Adipocyte (in vitro differentiated cells): ENCODE measurements at regions not wholly inside any gene's neighbourhood (a gene's known extent, or its start where the extent isn't known, plus 50 kb on each side); places are given as distances from the start of the nearest gene placed in this dataset.
"Not testable (repeated sequence)": the region's sequence is repeated elsewhere in the genome, so short reads cannot be mapped to it uniquely, and the experiment has no call there.

Source experiments
- DNase-seq: peaks from one replicate; pipeline ENCODE4 v3.0.0-alpha.2; 2015; ENCODE audit warnings: low read depth
- H3K27me3 ChIP-seq: replicated peaks from 2 replicates; pipeline ENCODE4 v1.7.0; 2013; ENCODE audit warnings: mild to moderate bottlenecking, low read length, moderate library complexity; ENCODE audit not compliant: control insufficient read depth, insufficient read depth
- H3K36me3 ChIP-seq: 2 replicates; pipeline ENCODE4 v1.7.0; 2013; ENCODE audit warnings: low read length, mild to moderate bottlenecking, moderate library complexity; ENCODE audit not compliant: control insufficient read depth, insufficient read depth, severe bottlenecking
- H3K4me1 ChIP-seq: 2 replicates; pipeline ENCODE4 v1.7.0; 2013; ENCODE audit warnings: mild to moderate bottlenecking, low read length, moderate library complexity; ENCODE audit not compliant: control insufficient read depth, insufficient read depth
- H3K4me3 ChIP-seq: 2 replicates; pipeline ENCODE4 v1.7.0; 2013; ENCODE audit warnings: mild to moderate bottlenecking, low read length, moderate library complexity
- H3K9ac ChIP-seq: 2 replicates; pipeline ENCODE4 v1.7.0; 2013; ENCODE audit warnings: mild to moderate bottlenecking, low read length, moderate library complexity
- H3K9me3 ChIP-seq: 2 replicates; pipeline ENCODE4 v1.7.0; 2013; ENCODE audit warnings: mild to moderate bottlenecking, low read length, moderate library complexity; ENCODE audit not compliant: control insufficient read depth

DNA sequence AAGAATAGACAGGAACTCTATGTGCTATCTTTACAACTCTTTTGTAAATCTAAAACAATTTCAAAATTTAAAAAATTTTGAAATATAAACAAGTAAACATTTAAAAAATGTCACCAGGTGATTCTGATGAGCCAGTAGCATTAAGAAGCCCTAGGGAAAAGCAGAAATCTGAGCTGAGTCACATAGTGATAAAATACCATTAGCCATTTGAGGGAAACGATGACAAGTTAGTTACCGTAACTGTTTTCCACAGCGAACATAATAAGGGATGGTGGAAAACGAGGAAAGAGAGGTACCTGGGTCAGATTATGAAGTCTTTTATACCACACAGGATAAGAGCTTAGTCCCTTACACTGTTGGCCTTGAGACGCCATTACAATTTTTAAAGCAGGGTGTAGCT is 55.5 kb downstream of the PRR15 start:
- no peak for DNase-seq
- Histone ChIP-seq H3K36me3 (no peaks in the 10 kb centered on the region), H3K4me1 (peaks cover 17% of the 10 kb centered on the region), H3K9me3 (no peaks in the 10 kb centered on the region), H3K27me3 (no peaks in the 10 kb centered on the region), H3K4me3 (no peak overlapping the region), H3K9ac (no peak overlapping the region)

DNA sequence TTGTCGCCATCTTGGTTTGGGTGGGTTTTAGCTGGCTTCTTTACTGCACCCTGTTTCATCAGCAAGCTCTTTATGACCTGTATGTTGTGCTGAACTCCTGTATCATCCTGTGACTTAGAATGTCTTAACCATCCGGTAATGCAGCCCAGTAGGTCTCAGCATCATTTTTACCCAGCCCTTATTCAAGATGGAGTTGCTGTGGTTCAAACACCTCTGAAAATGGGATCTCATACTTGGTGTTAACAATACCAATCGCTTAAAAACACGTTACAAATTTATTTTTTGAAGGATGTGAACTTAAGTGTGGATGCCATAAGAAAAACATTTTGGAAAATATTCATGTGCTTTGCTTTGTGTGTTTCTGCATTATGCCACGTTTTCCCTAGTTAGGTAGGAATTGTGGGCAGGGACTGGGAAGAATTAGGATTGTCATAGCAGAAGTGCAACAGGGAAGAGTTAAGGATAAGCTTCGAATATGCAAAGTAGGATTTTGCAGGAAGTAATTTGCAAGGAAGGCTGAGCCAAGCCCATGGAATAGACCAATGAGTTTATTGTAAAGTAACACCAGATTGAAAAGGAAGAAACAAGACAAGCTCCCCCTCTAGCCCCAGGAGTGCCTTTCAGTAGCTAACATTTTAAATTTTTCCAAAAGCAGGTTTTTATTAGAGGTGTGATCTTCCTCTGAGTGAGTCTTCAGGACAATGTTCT is 56.4 kb downstream of the PRR15 start:
- Histone ChIP-seq H3K4me1 (peaks cover 12% of the 10 kb centered on the region), H3K27me3 (no peaks in the 10 kb centered on the region), H3K36me3 (no peaks in the 10 kb centered on the region), H3K9ac (no peak overlapping the region), H3K4me3 (no peak overlapping the region), H3K9me3 (no peaks in the 10 kb centered on the region)
- DNase-seq, result no peak

DNA sequence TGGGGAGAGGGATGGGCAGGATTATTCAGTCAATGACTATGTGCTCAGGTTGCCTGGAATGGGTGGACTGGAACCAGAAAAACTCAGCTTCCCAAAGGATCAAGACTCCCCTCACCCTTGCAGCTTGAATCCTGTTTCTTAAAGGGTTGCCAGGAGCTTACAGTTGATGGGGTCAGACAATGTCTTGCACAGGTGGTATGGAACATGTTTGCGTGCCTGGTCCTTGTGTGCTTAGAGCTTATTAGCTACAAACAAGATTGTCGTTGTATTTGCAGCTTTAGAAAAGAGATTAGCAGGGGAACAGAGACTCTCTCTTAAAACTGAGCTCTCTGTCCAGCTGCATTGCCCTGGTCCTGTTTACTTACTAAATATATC is 56.9 kb downstream of the PRR15 start:
- Histone ChIP-seq H3K9me3 (no peaks in the 10 kb centered on the region), H3K9ac (no peak overlapping the region), H3K27me3 (no peaks in the 10 kb centered on the region), H3K36me3 (no peaks in the 10 kb centered on the region), H3K4me1 (peaks cover 15% of the 10 kb centered on the region), H3K4me3 (no peak overlapping the region)
- DNase-seq, result no peak

DNA sequence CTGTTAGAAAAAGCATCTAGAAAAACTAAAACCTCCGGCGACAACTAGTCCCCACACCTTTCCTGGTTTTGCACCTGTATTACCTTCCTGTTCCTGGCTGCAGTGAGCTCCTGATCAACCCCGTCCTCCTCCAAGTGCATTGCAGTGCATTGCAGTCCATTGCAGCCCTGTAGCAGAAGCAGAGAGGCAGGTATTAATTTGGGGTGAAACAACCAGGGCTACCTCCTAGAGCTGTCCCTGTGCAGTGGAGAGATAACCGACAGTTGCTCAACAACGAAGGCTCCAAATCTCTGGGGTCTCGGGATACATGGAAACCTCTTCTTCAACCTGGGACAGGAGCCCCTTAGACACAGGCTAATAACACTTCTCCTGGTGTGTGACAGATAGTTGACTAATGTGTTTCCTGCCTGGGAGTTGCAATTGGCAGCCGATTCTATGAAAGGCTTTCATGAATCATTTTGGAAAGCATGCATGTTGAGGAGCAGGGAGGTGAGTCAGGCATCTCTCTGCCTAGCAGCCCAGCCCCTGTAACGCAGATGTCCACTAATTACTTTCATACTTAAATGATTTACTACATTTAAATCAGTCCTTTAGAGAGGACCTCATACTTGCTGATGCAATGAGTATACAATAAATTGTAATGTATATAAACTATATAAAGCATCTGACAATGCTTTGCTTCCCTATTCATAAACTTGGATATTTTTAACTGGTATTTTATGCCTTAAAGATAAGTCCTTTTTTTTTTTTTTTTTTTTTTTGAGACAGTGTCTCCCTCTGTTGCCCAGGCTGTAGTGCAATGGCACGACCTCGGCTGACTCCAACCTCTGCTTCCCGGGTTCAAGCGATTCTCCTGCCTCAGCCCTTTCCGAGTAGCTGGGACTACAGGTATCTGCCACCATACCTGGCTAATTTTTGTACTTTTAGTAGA is 59.0 kb downstream of the PRR15 start:
- DNase-seq, result peak; percentile 94
- Histone ChIP-seq H3K4me1 (peaks cover 21% of the 10 kb centered on the region), H3K27me3 (no peaks in the 10 kb centered on the region)

DNA sequence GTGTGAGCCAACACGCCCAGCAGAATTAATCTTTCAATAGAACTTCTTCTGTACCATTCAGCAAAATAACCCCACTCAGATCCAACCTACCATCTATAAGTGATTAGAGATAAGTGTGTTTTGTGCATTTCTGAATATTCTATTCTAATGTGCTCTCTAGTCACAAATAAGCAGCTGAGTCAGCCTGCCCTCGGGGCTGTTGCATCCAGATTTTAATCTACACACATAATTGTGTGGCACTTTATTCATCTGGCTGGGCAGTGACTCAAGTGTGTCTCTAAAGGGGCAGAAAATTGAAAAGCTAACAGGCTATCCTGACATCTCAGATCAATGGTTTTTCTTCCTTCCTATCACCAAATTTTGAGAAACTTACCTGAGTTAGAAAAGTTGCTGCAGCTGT is 60.3 kb downstream of the PRR15 start:
- Histone ChIP-seq H3K4me1 (peaks cover 30% of the 10 kb centered on the region), H3K27me3 (no peaks in the 10 kb centered on the region), H3K9me3 (no peaks in the 10 kb centered on the region), H3K36me3 (no peaks in the 10 kb centered on the region), H3K9ac (no peak overlapping the region), H3K4me3 (no peak overlapping the region)
- peak; percentile 57 for DNase-seq

More for the DNA sequence above, 59.0 kb downstream of the PRR15 start:
- no peaks in the 10 kb centered on the region for H3K36me3 ChIP-seq
- H3K9ac ChIP-seq, result no peak overlapping the region
- H3K9me3 ChIP-seq, result no peaks in the 10 kb centered on the region
- H3K4me3 ChIP-seq, result peak overlapping the region; percentile 55

DNA sequence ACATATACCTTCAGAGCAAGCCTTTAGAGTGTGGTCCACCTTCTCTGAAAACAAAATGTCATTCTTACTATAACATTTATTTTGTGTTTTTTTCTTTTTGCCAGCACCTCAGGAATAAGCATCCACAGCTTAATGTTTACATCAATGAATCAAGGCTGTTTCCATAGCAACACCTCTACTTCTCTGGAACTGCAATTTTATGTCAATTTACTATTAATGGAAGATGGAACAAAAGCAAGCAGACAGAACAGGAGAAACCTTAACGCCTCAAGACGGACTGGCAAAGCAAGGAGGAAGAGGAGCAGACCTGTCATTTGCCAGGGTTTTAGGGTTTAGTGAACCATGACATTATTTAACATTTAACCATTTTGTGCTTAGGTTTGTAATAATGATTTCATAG is 63.1 kb downstream of the PRR15 start:
- Histone ChIP-seq H3K9ac (no peak overlapping the region), H3K4me3 (no peak overlapping the region), H3K27me3 (no peaks in the 10 kb centered on the region), H3K4me1 (peaks cover 30% of the 10 kb centered on the region), H3K9me3 (no peaks in the 10 kb centered on the region), H3K36me3 (no peaks in the 10 kb centered on the region)
- DNase-seq, result no peak

DNA sequence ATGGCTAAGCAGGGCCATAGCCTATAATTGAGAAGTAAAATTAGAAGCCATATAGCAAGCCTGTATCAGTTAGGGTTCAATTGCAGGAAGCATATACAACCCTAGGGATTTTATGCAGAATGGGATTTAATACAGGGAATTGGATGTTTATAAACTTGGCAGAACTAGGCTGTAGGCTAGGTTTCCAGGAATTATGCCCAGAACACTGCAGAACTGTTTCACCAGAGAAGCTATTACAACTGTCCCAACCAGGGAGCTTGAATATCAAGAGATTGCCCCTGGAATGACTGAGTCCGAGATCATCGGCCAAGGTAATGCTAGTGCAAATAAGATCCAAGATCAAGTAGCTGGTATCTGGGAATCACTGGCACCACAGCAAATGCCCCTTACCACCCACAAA is 64.0 kb downstream of the PRR15 start:
- peak; percentile 35 for DNase-seq
- Histone ChIP-seq H3K4me3 (no peak overlapping the region), H3K9me3 (no peaks in the 10 kb centered on the region)

DNA sequence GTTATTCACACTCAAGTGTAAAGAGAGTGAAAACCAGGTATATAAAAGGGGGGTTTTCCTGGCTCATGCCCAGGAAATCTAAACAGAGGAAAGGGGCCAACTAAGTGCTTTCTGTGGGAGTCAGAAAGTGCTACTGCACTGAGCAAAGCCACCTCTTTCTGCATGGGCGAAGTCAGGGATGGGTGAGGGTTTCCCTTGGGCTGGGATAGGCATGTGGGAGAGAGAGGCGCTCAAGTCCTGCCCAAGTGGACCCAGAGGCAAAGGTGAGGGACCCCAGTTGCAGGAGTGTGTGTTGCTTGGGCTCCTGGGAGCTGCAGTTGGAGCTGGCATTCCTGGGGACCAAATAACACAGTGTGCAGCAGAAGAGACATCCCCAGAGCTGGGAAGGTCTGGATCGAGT is 65.9 kb downstream of the PRR15 start:
- Histone ChIP-seq H3K9me3 (no peaks in the 10 kb centered on the region), H3K9ac (no peak overlapping the region), H3K4me1 (peaks cover 17% of the 10 kb centered on the region), H3K36me3 (no peaks in the 10 kb centered on the region), H3K27me3 (no peaks in the 10 kb centered on the region), H3K4me3 (no peak overlapping the region)
- no peak for DNase-seq

More for the DNA sequence above, 64.0 kb downstream of the PRR15 start:
- Histone ChIP-seq H3K9ac (no peak overlapping the region), H3K27me3 (no peaks in the 10 kb centered on the region), H3K4me1 (peaks cover 23% of the 10 kb centered on the region), H3K36me3 (no peaks in the 10 kb centered on the region)

DNA sequence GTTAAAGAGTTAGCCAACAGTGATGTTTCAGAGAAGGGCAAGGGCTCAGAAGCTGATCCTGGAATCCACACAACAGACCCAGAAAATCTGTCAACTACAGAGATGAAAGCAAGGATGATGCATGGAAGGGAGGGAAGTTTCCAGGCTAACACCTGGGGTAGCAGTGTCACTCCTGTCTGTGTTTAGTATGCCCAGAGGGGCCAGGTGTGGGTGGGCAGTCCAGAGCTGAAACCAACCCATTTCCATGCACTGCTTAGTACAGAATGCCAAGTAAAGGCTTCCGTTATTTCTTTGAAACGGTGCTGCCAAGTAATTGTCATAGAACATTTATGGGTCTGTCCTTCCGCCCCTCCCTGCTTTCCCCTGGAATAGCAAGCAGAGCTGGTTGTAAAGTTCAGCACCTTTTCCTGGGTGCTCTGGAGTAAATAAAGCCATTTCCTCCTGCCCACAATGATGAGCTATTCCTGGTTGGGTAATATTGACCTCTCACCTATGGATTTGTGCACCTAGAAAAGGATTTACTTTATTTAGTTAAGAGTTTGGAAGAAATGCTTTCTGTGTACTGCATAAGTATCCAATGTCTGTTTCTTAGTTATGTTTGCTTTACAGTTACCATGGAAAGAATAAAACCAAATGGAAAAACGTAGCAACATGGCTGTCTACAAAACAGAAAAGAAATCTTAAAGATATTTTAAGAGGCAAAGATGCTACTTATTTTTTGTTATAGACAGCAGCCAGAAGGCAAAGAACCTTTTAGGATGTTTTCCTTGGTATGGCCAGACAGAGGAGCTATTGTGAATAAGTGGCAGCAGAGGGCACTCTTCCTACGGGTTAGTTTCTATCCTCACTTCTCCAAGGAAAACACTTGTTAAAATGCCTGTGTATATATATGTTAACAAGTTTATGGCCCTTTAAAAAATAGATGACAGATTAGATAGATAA is 71.7 kb downstream of the PRR15 start:
- H3K9me3 ChIP-seq, H3K27me3 ChIP-seq, H3K4me1 ChIP-seq, H3K36me3 ChIP-seq, H3K9ac ChIP-seq, H3K4me3 ChIP-seq: not testable (repeated sequence)
- peak; percentile 73 for DNase-seq

DNA sequence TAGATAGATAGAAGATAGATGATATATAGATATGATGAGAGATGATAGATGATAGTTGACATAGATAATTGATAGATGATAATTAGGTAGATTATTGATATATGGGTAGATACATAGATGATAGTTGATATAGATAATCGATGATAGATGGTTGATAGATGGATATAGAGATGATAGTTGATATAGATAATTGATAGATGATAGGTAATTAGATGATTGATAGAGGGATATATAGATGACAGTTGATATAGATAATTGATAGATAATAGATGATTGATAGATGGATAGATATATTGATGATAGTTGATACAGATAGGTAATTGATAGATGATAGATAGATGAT is 72.3 kb downstream of the PRR15 start:
- Histone ChIP-seq H3K27me3 (no peaks in the 10 kb centered on the region), H3K9me3 (no peaks in the 10 kb centered on the region), H3K36me3 (no peaks in the 10 kb centered on the region), H3K4me1 (no peaks in the 10 kb centered on the region), H3K4me3 (no peak overlapping the region), H3K9ac (no peak overlapping the region)
- no peak for DNase-seq

DNA sequence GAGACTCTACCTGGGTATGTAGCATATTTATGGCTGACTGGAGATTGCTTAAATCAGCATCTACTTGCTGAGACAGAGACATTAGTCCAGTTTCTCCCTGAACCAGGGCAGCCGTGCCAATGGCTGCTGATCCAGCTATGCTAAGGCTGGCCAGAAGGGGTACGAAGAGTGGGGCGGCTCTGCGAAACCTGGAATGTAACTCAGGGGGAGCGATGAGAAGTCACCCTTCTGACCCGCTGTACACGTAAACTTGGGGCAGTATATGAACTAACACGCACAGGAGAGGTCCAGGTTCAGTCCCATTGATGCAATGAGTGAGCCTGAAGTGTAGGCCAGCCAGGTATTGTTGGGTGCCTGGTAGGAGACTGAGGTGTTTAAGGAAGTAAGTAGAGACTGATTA is 73.7 kb downstream of the PRR15 start:
- Histone ChIP-seq H3K27me3 (no peaks in the 10 kb centered on the region), H3K9ac (no peak overlapping the region), H3K4me1 (peaks cover 2% of the 10 kb centered on the region), H3K36me3 (no peaks in the 10 kb centered on the region), H3K9me3 (no peaks in the 10 kb centered on the region), H3K4me3 (no peak overlapping the region)
- no peak for DNase-seq
